Upper lobe of left lung (tissue), 4 donors: ENCODE measurements at regions not wholly inside any gene's neighbourhood (a gene's known extent, or its start where the extent isn't known, plus 50 kb on each side); places are given as distances from the start of the nearest gene placed in this dataset.

Experiments used
- CTCF ChIP-seq, 6 experiments: fragments of 450-650 bp in 4 of 6; fragments of 200-600 bp in 2 of 6; sonication (generic) in 2 of 6; IDR thresholded peaks; one replicate each; pipeline ENCODE4 v1.5.1; 2016 to 2019; ENCODE audit warnings: antibody characterized with exemption in 6 of 6
- POLR2A ChIP-seq, 4 donors: fragments of 450-650 bp; IDR thresholded peaks; one replicate each; pipeline ENCODE4 v1.5.1; 2016 to 2017; ENCODE audit warnings: antibody characterized with exemption in 4 of 4, mild to moderate bottlenecking in 2 of 4
- POLR2AphosphoS5 ChIP-seq, 2 donors: sonication (generic); formaldehyde crosslinking; IDR thresholded peaks; one replicate each; pipeline ENCODE4 v1.5.1; 2017; ENCODE audit warnings: antibody characterized with exemption in 2 of 2

GRCh38 chr14:86094512-86094911 is 564.6 kb downstream of the FLRT2 start:
- TF ChIP-seq CTCF (IDR thresholded peaks at IDR 0.05) (no peak), POLR2A (IDR thresholded peaks at IDR 0.05) (no peak), POLR2AphosphoS5 (IDR thresholded peaks at IDR 0.05) (no peak)
